Cardiac fibroblast (primary cell): ENCODE measurements at regions not wholly inside any gene's neighbourhood (a gene's known extent, or its start where the extent isn't known, plus 50 kb on each side); places are given as distances from the start of the nearest gene placed in this dataset.

ENCODE experiments used
- DNase-seq, 2 donors: peaks; one replicate each; pipeline versions ENCODE4 v3.0.0 to v3.0.0-alpha.2; 2010; ENCODE audit warnings: low read depth in 2 of 2
- H3K4me3 ChIP-seq, 2 donors: replicated peaks in 1 of 2; 1 replicate in 1 of 2; 2 replicates in 1 of 2; pipeline ENCODE4 v1.5.1; 2011; ENCODE audit warnings: low read depth in 2 of 2, low read length in 2 of 2, mild to moderate bottlenecking in 2 of 2, moderate library complexity in 1 of 2
- CTCF ChIP-seq: IDR thresholded peaks from one replicate; pipeline ENCODE4 v1.5.1; 2011; ENCODE audit warnings: low read depth, mild to moderate bottlenecking, low read length, inconsistent platforms

- no peak for TF ChIP-seq CTCF
- DNase-seq = no peak
- no peak overlapping the region for H3K4me3 ChIP-seq
Observed at GRCh38 chr3:24854748-24855147, 360.1 kb upstream of the THRB start.

GRCh38 chr3:24857945-24858344 lies 363.3 kb upstream of the THRB start:
- no peak for DNase-seq
- no peak overlapping the region for H3K4me3 ChIP-seq

GRCh38 chr3:24863215-24863614 lies 368.6 kb upstream of the THRB start:
- no peak for DNase-seq
- no peak overlapping the region for H3K4me3 ChIP-seq
- TF ChIP-seq CTCF = no peak

More at GRCh38 chr3:24857945-24858344, 363.3 kb upstream of the THRB start:
- TF ChIP-seq CTCF = no peak

- no peak for DNase-seq
- no peak overlapping the region for H3K4me3 ChIP-seq
- TF ChIP-seq CTCF = no peak
Observed at GRCh38 chr3:24867783-24868182, 373.1 kb upstream of the THRB start.

- H3K4me3 ChIP-seq = no peak overlapping the region
- no peak for TF ChIP-seq CTCF
- no peak for DNase-seq
Observed at GRCh38 chr3:24881239-24881638, 386.6 kb upstream of the THRB start.

- H3K4me3 ChIP-seq = no peak overlapping the region
- no peak for DNase-seq
- no peak for TF ChIP-seq CTCF
Observed at GRCh38 chr3:24886501-24886900, 391.9 kb upstream of the THRB start.

- H3K4me3 ChIP-seq = no peak overlapping the region
- TF ChIP-seq CTCF = no peak
- DNase-seq = no peak
Observed at GRCh38 chr3:24890012-24890411, 395.4 kb upstream of the THRB start.
